Lower lobe of right lung (tissue), 2 donors: ENCODE measurements at regions not wholly inside any gene's neighbourhood (a gene's known extent, or its start where the extent isn't known, plus 50 kb on each side); places are given as distances from the start of the nearest gene placed in this dataset.

Experiments used
- ATAC-seq, 2 donors: fragments of 200-7000 bp; cut with Tn5 transposase; one replicate each; pipeline ENCODE4 v1.9.1; 2020 to 2022; ENCODE audit warnings: mild to moderate bottlenecking in 2 of 2, moderate library complexity in 2 of 2
- DNase-seq: peaks from one replicate; pipeline ENCODE4 v3.0.0-alpha.2; 2020
- H3K27ac ChIP-seq: fragments of 200-600 bp; one replicate; pipeline ENCODE4 v1.8.0; 2022
- H3K27me3 ChIP-seq: fragments of 200-600 bp; one replicate; pipeline ENCODE4 v1.8.0; 2022; ENCODE audit warnings: low read depth
- H3K36me3 ChIP-seq: fragments of 200-600 bp; one replicate; pipeline ENCODE4 v1.8.0; 2022; ENCODE audit warnings: mild to moderate bottlenecking
- H3K4me1 ChIP-seq: fragments of 200-600 bp; one replicate; pipeline ENCODE4 v1.8.0; 2022
- H3K4me3 ChIP-seq: fragments of 200-600 bp; one replicate; pipeline ENCODE4 v1.8.0; 2022; ENCODE audit warnings: mild to moderate bottlenecking
- H3K9me3 ChIP-seq: fragments of 200-600 bp; one replicate; pipeline ENCODE4 v1.8.0; 2022
- intact Hi-C: fragments of 100-400 bp; cut with DNase I; formaldehyde crosslinking; loops from one replicate; pipeline ENCODE4 v1.11.0; 2022
- TF ChIP-seq, protein P1 (sequence below): fragments of 200-600 bp; IDR thresholded peaks from one replicate; pipeline ENCODE4 v1.8.0; 2022; ENCODE audit warnings: antibody characterized with exemption, mild to moderate bottlenecking
- donor health status: DM: no; HTN: yes; CAD: no; lungs with severe emphysema.

DNA sequence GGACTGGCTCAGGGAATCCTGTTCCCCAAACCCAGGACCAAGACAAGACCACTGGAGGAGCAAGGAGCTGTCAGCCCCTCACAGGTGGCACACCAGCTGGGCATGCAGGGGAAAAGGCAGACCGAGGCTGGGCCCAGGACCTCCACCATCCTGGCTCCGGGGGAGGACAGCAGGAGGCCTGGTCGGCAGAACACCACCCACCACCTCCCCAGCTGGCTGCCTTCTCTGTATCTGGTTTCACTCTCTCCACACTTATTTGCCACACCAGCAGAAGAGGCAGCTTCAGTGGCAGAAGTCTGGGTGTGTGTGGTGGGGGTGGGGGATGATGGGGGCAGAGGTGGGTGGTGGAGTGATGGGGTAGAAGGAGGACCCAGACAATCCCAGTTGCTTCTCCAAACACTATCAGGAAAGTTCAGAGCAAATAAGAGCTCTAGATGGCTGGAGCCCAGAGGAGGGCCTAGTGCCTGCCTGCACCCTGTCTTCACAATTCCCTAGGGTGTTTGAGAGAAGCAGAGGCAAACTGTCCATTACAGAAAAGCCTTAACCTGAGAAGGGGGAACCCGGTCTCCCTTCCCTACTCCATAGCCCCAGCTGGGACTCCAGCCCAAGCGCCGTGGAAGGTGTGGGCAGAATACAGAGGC lies 51.9 kb upstream of the CDON start:
- Histone ChIP-seq H3K27ac (peak overlapping the region; percentile 86), H3K4me3 (no peak overlapping the region), H3K9me3 (no peaks in the 10 kb centered on the region), H3K36me3 (no peaks in the 10 kb centered on the region), H3K27me3 (no peaks in the 10 kb centered on the region), H3K4me1 (peaks cover 39% of the 10 kb centered on the region)
- TF ChIP-seq, protein P1, sequence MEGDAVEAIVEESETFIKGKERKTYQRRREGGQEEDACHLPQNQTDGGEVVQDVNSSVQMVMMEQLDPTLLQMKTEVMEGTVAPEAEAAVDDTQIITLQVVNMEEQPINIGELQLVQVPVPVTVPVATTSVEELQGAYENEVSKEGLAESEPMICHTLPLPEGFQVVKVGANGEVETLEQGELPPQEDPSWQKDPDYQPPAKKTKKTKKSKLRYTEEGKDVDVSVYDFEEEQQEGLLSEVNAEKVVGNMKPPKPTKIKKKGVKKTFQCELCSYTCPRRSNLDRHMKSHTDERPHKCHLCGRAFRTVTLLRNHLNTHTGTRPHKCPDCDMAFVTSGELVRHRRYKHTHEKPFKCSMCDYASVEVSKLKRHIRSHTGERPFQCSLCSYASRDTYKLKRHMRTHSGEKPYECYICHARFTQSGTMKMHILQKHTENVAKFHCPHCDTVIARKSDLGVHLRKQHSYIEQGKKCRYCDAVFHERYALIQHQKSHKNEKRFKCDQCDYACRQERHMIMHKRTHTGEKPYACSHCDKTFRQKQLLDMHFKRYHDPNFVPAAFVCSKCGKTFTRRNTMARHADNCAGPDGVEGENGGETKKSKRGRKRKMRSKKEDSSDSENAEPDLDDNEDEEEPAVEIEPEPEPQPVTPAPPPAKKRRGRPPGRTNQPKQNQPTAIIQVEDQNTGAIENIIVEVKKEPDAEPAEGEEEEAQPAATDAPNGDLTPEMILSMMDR: no peak
- DNase-seq: no peak
- no peak for ATAC-seq
- intact Hi-C loops: no loop called here

DNA sequence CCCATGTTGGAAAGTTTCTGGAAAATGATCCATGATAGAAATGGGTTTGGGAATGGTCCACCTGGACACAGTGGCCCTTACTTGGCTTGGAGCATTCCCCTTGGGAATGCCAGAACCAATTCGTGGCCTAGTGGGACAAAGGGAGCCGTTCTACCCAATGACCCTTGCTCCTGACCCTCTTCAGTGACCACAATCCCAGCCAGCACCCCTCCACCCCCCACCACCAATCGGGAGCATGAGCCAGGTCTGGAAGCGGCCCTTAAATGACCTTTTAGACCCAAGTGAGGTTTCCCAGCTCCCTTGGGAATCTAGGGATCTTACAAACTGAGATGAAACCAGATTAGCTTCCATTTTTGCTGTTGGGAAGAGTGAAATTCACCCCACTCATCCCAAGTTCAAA lies 51.3 kb upstream of the CDON start:
- H3K4me1 ChIP-seq: peaks cover 39% of the 10 kb centered on the region
- intact Hi-C loops: no loop called here
- H3K27ac ChIP-seq: peak overlapping the region; percentile 86
- TF ChIP-seq, protein P1: no peak
- no peaks in the 10 kb centered on the region for H3K36me3 ChIP-seq
- no peaks in the 10 kb centered on the region for H3K27me3 ChIP-seq
- ATAC-seq (no peak), DNase-seq (no peak)
- no peaks in the 10 kb centered on the region for H3K9me3 ChIP-seq
- H3K4me3 ChIP-seq: no peak overlapping the region

DNA sequence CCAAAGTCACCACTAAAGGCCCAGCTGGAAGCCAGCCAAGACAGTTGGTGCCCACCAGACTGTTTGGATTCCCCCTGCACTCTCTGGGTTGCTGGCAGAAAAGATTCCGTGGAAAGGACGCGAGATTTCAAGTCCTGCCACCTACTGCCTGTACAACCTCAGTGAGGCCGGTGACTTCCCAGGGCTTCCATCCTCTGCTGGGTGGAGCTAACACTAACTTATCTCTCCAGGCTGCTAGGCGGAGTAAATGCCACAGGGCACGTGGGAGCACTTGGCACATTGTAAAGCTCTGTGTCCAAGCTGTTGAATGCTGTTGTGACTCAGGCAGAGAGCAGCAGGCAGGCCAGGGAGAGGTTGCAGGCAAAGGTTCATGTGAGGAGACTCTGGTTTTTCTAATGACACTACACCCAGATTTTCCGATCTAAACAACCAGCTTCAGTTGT lies 50.9 kb upstream of the CDON start:
- no peaks in the 10 kb centered on the region for H3K9me3 ChIP-seq
- intact Hi-C loops: no loop called here
- ATAC-seq (peak; percentile 87 to 90), DNase-seq (peak; percentile 88)
- TF ChIP-seq, protein P1: no peak
- no peak overlapping the region for H3K4me3 ChIP-seq
- no peaks in the 10 kb centered on the region for H3K36me3 ChIP-seq
- H3K4me1 ChIP-seq: peaks cover 39% of the 10 kb centered on the region
- no peaks in the 10 kb centered on the region for H3K27me3 ChIP-seq
- H3K27ac ChIP-seq: peak overlapping the region; percentile 86

DNA sequence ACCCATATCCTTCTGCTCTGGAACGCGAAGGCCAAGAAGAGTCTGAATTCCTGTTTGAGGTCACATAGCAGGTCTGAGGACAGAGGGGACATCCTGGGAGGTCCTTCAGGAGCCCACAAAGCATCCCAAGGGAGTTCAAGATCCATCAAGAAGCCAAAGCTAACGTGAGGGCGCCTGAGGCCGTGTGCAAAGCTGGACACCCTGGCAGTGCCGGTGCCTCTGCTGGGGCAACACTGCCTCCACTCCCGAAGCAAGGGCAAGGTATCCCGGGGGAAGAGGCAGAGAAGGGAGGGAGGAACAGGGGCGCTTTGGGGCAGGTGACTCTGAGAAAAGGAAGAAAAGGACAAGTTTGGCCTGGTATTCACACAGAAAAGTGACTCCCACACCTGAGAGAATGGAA lies 50.3 kb upstream of the CDON start:
- Histone ChIP-seq H3K27me3 (no peaks in the 10 kb centered on the region), H3K4me3 (no peak overlapping the region), H3K4me1 (peaks cover 39% of the 10 kb centered on the region), H3K27ac (peak overlapping the region; percentile 86), H3K36me3 (no peaks in the 10 kb centered on the region), H3K9me3 (no peaks in the 10 kb centered on the region)
- DNase-seq: no peak
- no peak for ATAC-seq
- TF ChIP-seq, protein P1: no peak
- intact Hi-C loops: no loop called here

DNA sequence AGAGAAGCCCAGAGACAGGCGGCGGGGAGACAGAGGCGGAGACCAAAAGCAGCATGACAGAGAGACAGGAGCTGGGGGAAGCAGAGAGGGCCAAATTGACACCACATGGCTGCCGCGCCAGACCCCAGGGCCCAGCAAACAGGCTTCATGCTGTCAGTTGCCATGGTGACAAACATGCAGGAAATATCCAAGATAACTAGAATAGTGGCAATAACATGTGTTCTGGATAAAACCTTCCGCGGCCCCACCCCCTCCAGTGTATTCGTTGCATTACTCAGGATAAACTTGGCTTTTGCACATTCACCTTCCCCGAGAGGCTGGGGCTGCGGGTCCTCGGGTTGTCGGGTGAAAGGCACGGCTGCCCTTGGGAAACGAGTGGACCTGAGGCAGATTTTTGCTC lies 49.9 kb upstream of the CDON start:
- H3K27me3 ChIP-seq: no peaks in the 10 kb centered on the region
- H3K36me3 ChIP-seq: no peaks in the 10 kb centered on the region
- intact Hi-C loops: no loop called here
- peaks cover 39% of the 10 kb centered on the region for H3K4me1 ChIP-seq
- H3K27ac ChIP-seq: no peak overlapping the region
- TF ChIP-seq, protein P1: no peak
- no peak overlapping the region for H3K4me3 ChIP-seq
- no peak for ATAC-seq
- H3K9me3 ChIP-seq: no peaks in the 10 kb centered on the region
- DNase-seq: no peak
